Neural progenitor cell (in vitro differentiated cells): ENCODE measurements at regions not wholly inside any gene's neighbourhood (a gene's known extent, or its start where the extent isn't known, plus 50 kb on each side); places are given as distances from the start of the nearest gene placed in this dataset.

Experiments
- EZH2 ChIP-seq: fragments of 200-600 bp; sonication (generic); IDR thresholded peaks from 2 replicates; pipeline ENCODE4 v1.6.1; 2017; ENCODE audit warnings: antibody characterized with exemption, mild to moderate bottlenecking, moderate library complexity
- EZH2phosphoT487 ChIP-seq: fragments of 200-600 bp; sonication (generic); IDR thresholded peaks from 2 replicates; pipeline ENCODE4 v1.6.1; 2017; ENCODE audit warnings: antibody characterized with exemption
- TF ChIP-seq, protein P1 (sequence below): fragments of 200-600 bp; sonication (generic); IDR thresholded peaks from 2 replicates; pipeline ENCODE4 v1.5.1; 2017; ENCODE audit warnings: antibody characterized with exemption, mild to moderate bottlenecking

GRCh38 chr21:20258542-20258941 is 739.7 kb upstream of the NCAM2 start:
- TF ChIP-seq, protein P1, sequence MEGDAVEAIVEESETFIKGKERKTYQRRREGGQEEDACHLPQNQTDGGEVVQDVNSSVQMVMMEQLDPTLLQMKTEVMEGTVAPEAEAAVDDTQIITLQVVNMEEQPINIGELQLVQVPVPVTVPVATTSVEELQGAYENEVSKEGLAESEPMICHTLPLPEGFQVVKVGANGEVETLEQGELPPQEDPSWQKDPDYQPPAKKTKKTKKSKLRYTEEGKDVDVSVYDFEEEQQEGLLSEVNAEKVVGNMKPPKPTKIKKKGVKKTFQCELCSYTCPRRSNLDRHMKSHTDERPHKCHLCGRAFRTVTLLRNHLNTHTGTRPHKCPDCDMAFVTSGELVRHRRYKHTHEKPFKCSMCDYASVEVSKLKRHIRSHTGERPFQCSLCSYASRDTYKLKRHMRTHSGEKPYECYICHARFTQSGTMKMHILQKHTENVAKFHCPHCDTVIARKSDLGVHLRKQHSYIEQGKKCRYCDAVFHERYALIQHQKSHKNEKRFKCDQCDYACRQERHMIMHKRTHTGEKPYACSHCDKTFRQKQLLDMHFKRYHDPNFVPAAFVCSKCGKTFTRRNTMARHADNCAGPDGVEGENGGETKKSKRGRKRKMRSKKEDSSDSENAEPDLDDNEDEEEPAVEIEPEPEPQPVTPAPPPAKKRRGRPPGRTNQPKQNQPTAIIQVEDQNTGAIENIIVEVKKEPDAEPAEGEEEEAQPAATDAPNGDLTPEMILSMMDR: no peak
- no peak for TF ChIP-seq EZH2
- TF ChIP-seq EZH2phosphoT487: no peak
